ENCODE measurements at regions not wholly inside any gene's neighbourhood (a gene's known extent, or its start where the extent isn't known, plus 50 kb on each side); places are given as distances from the start of the nearest gene placed in this dataset.

GRCh38 chr4:124484940-124485339 is 227.6 kb downstream of the ANKRD50 start:
- H3K4me3 ChIP-seq (ENCODE audit: low read depth, low read length), result no peak overlapping the region
- DNase-seq (ENCODE audit: low read depth), result no peak
- TF ChIP-seq, protein P1, sequence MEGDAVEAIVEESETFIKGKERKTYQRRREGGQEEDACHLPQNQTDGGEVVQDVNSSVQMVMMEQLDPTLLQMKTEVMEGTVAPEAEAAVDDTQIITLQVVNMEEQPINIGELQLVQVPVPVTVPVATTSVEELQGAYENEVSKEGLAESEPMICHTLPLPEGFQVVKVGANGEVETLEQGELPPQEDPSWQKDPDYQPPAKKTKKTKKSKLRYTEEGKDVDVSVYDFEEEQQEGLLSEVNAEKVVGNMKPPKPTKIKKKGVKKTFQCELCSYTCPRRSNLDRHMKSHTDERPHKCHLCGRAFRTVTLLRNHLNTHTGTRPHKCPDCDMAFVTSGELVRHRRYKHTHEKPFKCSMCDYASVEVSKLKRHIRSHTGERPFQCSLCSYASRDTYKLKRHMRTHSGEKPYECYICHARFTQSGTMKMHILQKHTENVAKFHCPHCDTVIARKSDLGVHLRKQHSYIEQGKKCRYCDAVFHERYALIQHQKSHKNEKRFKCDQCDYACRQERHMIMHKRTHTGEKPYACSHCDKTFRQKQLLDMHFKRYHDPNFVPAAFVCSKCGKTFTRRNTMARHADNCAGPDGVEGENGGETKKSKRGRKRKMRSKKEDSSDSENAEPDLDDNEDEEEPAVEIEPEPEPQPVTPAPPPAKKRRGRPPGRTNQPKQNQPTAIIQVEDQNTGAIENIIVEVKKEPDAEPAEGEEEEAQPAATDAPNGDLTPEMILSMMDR (IDR thresholded peaks at IDR 0.05; ENCODE audit: insufficient read depth, low read depth, low read length, missing control alignments), result no peak

- DNase-seq (ENCODE audit: low read depth), result no peak
- H3K4me3 ChIP-seq (ENCODE audit: low read depth, low read length), result no peak overlapping the region
- TF ChIP-seq, protein P1 (IDR thresholded peaks at IDR 0.05; ENCODE audit: insufficient read depth, low read depth, low read length, missing control alignments), result no peak
Observed at GRCh38 chr4:124486423-124486822, 226.1 kb downstream of the ANKRD50 start.

DNA sequence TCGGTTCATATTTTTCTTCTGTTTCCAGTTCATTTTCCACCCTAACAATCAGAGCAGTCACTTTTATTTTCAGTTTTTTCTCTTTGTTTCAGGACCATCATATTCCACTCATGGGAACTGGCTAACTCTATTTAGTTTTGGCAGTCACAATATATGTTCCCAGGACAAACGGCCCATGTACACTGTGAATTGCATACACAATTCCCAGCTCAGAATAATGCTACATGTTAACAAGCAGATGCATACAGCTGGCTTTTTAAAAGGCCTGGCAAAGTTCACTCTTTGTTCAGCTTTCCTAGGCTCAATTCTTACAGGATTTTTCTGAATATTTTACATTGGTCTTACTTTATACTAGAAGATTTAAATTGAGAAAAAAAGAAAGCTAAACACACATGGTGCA is 224.9 kb downstream of the ANKRD50 start:
- TF ChIP-seq, protein P1 (IDR thresholded peaks at IDR 0.05; ENCODE audit: insufficient read depth, low read depth, low read length, missing control alignments), result no peak
- no peak overlapping the region for H3K4me3 ChIP-seq (ENCODE audit: low read depth, low read length)

DNA sequence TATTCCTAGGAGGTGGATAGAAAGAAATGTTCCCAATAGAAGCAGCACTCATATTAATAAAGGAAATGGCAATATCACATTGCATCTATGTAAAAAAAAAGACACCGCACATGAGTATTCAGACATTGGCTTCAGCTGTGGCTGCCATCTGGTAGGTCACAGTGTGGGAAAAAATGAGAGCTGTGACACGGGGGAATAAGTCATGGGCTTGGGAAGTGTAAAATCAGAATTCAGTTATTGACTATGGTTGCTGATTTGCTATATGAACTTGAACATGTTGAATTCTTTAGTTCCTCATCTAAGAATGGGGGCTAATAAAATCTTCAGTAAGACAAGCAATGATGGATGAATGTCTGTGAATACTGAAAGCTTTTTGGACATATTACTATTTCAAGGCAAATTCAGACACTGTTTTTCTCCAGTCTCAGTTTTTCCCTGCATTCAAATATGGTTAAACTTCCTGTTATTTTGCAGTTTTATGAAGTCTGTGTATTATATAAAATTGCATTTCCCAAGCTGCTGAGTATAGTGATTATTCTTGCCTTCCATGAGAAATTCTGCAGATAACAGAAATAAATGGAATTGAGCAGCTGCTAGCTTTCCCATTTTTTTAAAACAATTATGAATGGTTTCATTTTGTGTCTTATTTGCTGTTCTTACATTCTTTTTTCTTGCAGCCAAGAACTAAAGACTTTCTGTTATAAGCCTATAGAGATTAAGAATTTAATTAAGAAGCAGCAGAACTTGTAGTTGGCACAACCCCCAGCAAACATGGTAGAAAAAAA is 221.0 kb downstream of the ANKRD50 start:
- no peak overlapping the region for H3K4me3 ChIP-seq (ENCODE audit: low read depth, low read length)
- DNase-seq (ENCODE audit: low read depth), result no peak
- TF ChIP-seq, protein P1 (IDR thresholded peaks at IDR 0.05; ENCODE audit: insufficient read depth, low read depth, low read length, missing control alignments), result no peak

More for the DNA sequence above, 224.9 kb downstream of the ANKRD50 start:
- no peak for DNase-seq (ENCODE audit: low read depth)

GRCh38 chr4:124499261-124499660 is 213.3 kb downstream of the ANKRD50 start:
- TF ChIP-seq, protein P1 (IDR thresholded peaks at IDR 0.05; ENCODE audit: insufficient read depth, low read depth, low read length, missing control alignments), result no peak
- DNase-seq (ENCODE audit: low read depth), result no peak
- no peak overlapping the region for H3K4me3 ChIP-seq (ENCODE audit: low read depth, low read length)

DNA sequence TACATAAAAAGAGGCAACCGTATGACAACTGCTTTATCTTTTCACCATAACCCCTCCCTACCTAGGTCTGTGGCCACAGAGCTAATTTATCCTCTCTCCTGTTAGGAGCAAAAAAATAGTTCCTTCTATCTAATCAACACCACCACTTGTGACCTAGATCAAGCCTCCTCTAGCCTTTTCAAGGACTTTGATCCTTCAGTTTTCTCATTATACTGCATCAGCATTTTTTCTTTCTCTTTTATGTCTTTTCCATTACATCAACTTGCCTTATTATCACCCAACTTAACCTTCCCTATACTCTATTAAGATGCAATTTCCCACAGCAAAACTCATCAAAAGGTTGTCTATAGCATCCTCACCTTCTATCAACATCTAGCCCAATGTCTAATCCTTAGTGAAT is 211.0 kb downstream of the ANKRD50 start:
- DNase-seq (ENCODE audit: low read depth), result no peak
- TF ChIP-seq, protein P1 (IDR thresholded peaks at IDR 0.05; ENCODE audit: insufficient read depth, low read depth, low read length, missing control alignments), result no peak
- H3K4me3 ChIP-seq (ENCODE audit: low read depth, low read length), result no peak overlapping the region

DNA sequence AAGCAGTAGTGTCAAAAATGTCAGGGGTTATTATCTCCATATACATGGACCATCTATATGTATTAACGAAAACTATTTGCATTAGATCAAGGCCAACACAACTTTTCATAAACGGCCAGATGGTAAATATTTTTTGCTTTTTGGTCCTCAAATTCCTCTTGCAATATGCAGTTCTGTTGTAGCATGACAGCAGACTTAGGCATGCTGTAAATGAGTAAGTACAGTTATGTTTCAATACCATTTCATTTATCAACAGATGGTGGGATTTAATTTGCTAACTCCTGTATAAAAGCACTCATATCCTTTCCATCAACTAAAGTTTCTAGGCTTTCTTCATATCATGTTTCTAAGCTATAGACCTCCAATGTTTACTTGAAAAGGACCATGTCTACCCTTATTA is 208.1 kb downstream of the ANKRD50 start:
- DNase-seq (ENCODE audit: low read depth), result no peak
- TF ChIP-seq, protein P1 (IDR thresholded peaks at IDR 0.05; ENCODE audit: insufficient read depth, low read depth, low read length, missing control alignments), result no peak
- H3K4me3 ChIP-seq (ENCODE audit: low read depth, low read length), result no peak overlapping the region

Measured in GM12865 (cell line).